PC-3 (cell line): ENCODE measurements at regions not wholly inside any gene's neighbourhood (a gene's known extent, or its start where the extent isn't known, plus 50 kb on each side); places are given as distances from the start of the nearest gene placed in this dataset.

ENCODE experiments used
- ATAC-seq: fragments of 200-7000 bp; cut with Tn5 transposase; 2 replicates; pipeline ENCODE4 v1.9.1; 2020; ENCODE audit warnings: mild to moderate bottlenecking, moderate library complexity
- BruUV-seq: library from RNA; stranded (reverse); fragments of 400-500 nt; replicated peaks from 2 replicates; lab custom pipeline; 2021; lab: Mats Ljungman, UMichigan
- CTCF ChIA-PET: fragments of 300-600 bp; sonication (Branson Sonifier 250); formaldehyde crosslinking; loops from one replicate; lab custom pipeline; 2022; ENCODE audit warnings: antibody characterized with exemption; lab: Charles Lee
- POLR2A ChIA-PET: fragments of 300-600 bp; sonication (Branson Sonifier 250); formaldehyde crosslinking; loops from one replicate; lab custom pipeline; 2022; ENCODE audit warnings: antibody characterized with exemption; ENCODE audit not compliant: unreplicated experiment; lab: Charles Lee
- DNase-seq: peaks from one replicate; pipeline ENCODE4 v3.0.0-alpha.2; 2015
- H2AFZ ChIP-seq: fragments of 300-600 bp; sonication (generic); 2 replicates; pipeline ENCODE4 v1.6.0; 2016; ENCODE audit warnings: antibody characterized with exemption, low read length
- H3F3A ChIP-seq: fragments of 300-600 bp; sonication (generic); one replicate; pipeline ENCODE4 v1.6.0; 2017; ENCODE audit warnings: antibody characterized with exemption, low read length, control low read depth, mild to moderate bottlenecking; ENCODE audit not compliant: unreplicated experiment
- H3K27ac ChIP-seq: fragments of 300-600 bp; sonication (generic); 2 replicates; pipeline ENCODE4 v1.5.1; 2016; ENCODE audit warnings: mild to moderate bottlenecking, low read length
- H3K27me3 ChIP-seq: fragments of 300-600 bp; sonication (generic); 2 replicates; pipeline ENCODE4 v1.6.1; 2016; ENCODE audit warnings: low read length, mixed read lengths
- H3K36me3 ChIP-seq: fragments of 300-600 bp; sonication (generic); 2 replicates; pipeline ENCODE4 v1.6.1; 2016; ENCODE audit warnings: low read depth, mixed run types, low read length, mixed read lengths
- H3K4me1 ChIP-seq: fragments of 300-600 bp; sonication (generic); 2 replicates; pipeline ENCODE4 v1.5.1; 2016; ENCODE audit warnings: low read length; ENCODE audit not compliant: insufficient read depth
- H3K4me2 ChIP-seq: fragments of 300-600 bp; sonication (generic); 2 replicates; pipeline ENCODE4 v1.6.0; 2016; ENCODE audit warnings: low read length
- H3K4me3 ChIP-seq: fragments of 300-600 bp; sonication (generic); 2 replicates; pipeline ENCODE4 v1.5.1; 2016; ENCODE audit warnings: mild to moderate bottlenecking, low read length, mixed read lengths
- H3K79me2 ChIP-seq: fragments of 300-600 bp; sonication (generic); 2 replicates; pipeline ENCODE4 v1.6.1; 2017; ENCODE audit warnings: low read length, mixed read lengths
- H3K9ac ChIP-seq: fragments of 300-600 bp; sonication (generic); 2 replicates; pipeline ENCODE4 v1.6.0; 2016; ENCODE audit warnings: mild to moderate bottlenecking, low read length
- H3K9me2 ChIP-seq: fragments of 300-600 bp; sonication (generic); replicated peaks from 2 replicates; pipeline ENCODE4 v1.6.1; 2016; ENCODE audit warnings: mixed run types, low read length, mixed read lengths
- H3K9me3 ChIP-seq: fragments of 300-600 bp; sonication (generic); 2 replicates; pipeline ENCODE4 v1.6.1; 2016; ENCODE audit warnings: low read length, mixed read lengths
- H4K20me1 ChIP-seq: fragments of 300-600 bp; sonication (generic); 2 replicates; pipeline ENCODE4 v1.6.1; 2016; ENCODE audit warnings: low read length, mixed read lengths
- CTCF ChIP-seq: fragments of 300-600 bp; sonication (generic); conservative IDR thresholded peaks from 2 replicates; pipeline ENCODE4 v1.5.1; 2017; ENCODE audit warnings: antibody characterized with exemption, low read depth, mild to moderate bottlenecking, low read length
- EZH2 ChIP-seq: fragments of 300-600 bp; sonication (generic); IDR thresholded peaks from one replicate; pipeline ENCODE4 v1.6.1; 2017; ENCODE audit warnings: antibody characterized with exemption, mild to moderate bottlenecking, low read length; ENCODE audit not compliant: unreplicated experiment
- EZH2phosphoT487 ChIP-seq: fragments of 300-600 bp; sonication (generic); IDR thresholded peaks from 2 replicates; pipeline ENCODE4 v1.6.1; 2018; ENCODE audit warnings: mild to moderate bottlenecking, antibody characterized with exemption, low read length, borderline replicate concordance
- intact Hi-C: fragments of 100-400 bp; cut with micrococcal nuclease; formaldehyde crosslinking; loops from 2 replicates; pipeline ENCODE4 v1.9.0; 2023

GRCh38 chr6:166774292-166774691, 147.2 kb upstream of the RPS6KA2 start:
- POLR2A ChIA-PET: no interaction called here
- CTCF ChIA-PET: interaction anchor here (0.9 to 1.4 kb wide), 2 partner anchors 214 to 368 kb away, joined by 3 read pairs; no protein-coding TSS in a partner anchor
- H3K4me3 ChIP-seq: no peak overlapping the region
- no peaks in the 10 kb centered on the region for H3K9me2 ChIP-seq
- H4K20me1 ChIP-seq: no peaks in the 10 kb centered on the region
- no peak overlapping the region for H3K27ac ChIP-seq
- no peak overlapping the region for H3K9ac ChIP-seq
- no peaks in the 10 kb centered on the region for H3K4me1 ChIP-seq
- TF ChIP-seq EZH2 (no peak), CTCF (no peak), EZH2phosphoT487 (no peak)
- no peaks in the 10 kb centered on the region for H3K79me2 ChIP-seq
- ATAC-seq: no peak
- intact Hi-C loops: loop anchor here (5.0 kb wide), 1 partner anchor 317 kb away; no protein-coding TSS in a partner anchor
- no peak overlapping the region for H2AFZ ChIP-seq
- no peak for DNase-seq
- H3K36me3 ChIP-seq: no peaks in the 10 kb centered on the region
- no peak overlapping the region for H3K4me2 ChIP-seq
- no peaks in the 10 kb centered on the region for H3K27me3 ChIP-seq
- H3K9me3 ChIP-seq: no peaks in the 10 kb centered on the region
- BruUV-seq: no TSS peak
- no peaks in the 10 kb centered on the region for H3F3A ChIP-seq

DNA sequence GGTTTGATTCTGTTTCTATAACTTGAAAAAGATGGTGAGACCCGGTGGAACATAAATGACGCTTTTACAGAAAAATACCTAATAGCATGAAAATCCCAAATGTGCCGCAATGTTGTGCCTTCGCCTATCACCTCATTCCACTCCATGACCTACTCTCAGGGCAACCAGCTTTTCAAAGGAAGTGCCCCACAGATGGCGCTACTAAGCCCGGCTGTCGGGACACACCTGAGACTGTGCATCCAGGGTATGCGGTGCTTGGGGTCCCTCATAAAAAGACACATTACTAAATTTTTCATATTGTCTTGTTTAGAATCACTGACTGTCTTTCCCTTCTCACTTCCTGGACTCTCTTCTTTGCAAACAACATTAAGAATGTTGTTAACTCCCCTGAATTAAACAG, 145.5 kb upstream of the RPS6KA2 start:
- Histone ChIP-seq H3K4me3 (no peak overlapping the region), H3K4me2 (no peak overlapping the region), H3K79me2 (no peaks in the 10 kb centered on the region), H3K27ac (no peak overlapping the region), H3K9me2 (no peaks in the 10 kb centered on the region), H3F3A (no peaks in the 10 kb centered on the region), H3K9ac (no peak overlapping the region), H3K36me3 (no peaks in the 10 kb centered on the region), H2AFZ (no peak overlapping the region), H3K27me3 (no peaks in the 10 kb centered on the region), H4K20me1 (no peaks in the 10 kb centered on the region), H3K4me1 (no peaks in the 10 kb centered on the region), H3K9me3 (no peaks in the 10 kb centered on the region)
- TF ChIP-seq EZH2: no peak
- peak; percentile 59 for TF ChIP-seq CTCF
- no peak for TF ChIP-seq EZH2phosphoT487
- BruUV-seq: no TSS peak
- peak; percentile 53 for ATAC-seq
- intact Hi-C loops: loop anchor here (5.0 kb wide), 1 partner anchor 315 kb away; no protein-coding TSS in a partner anchor
- POLR2A ChIA-PET: no interaction called here
- DNase-seq: peak; percentile 29
- CTCF ChIA-PET: interaction anchor here (0.6 kb wide), 1 partner anchor 45 kb away, joined by 3 read pairs; no protein-coding TSS in a partner anchor

GRCh38 chr6:166771701-166772100, 144.7 kb upstream of the RPS6KA2 start:
- H3K27me3 ChIP-seq: no peaks in the 10 kb centered on the region
- H4K20me1 ChIP-seq: no peaks in the 10 kb centered on the region
- TF ChIP-seq CTCF (no peak), EZH2phosphoT487 (no peak), EZH2 (no peak)
- H2AFZ ChIP-seq: no peak overlapping the region
- H3K9ac ChIP-seq: no peak overlapping the region
- POLR2A ChIA-PET: interaction anchor here (0.6 kb wide), 1 partner anchor 93 kb away, joined by 4 read pairs; no protein-coding TSS in a partner anchor
- no peaks in the 10 kb centered on the region for H3K36me3 ChIP-seq
- BruUV-seq: no TSS peak
- H3K4me1 ChIP-seq: no peaks in the 10 kb centered on the region
- CTCF ChIA-PET: no interaction called here
- no peaks in the 10 kb centered on the region for H3F3A ChIP-seq
- no peaks in the 10 kb centered on the region for H3K9me3 ChIP-seq
- intact Hi-C loops: loop anchor here (2.0 to 5.0 kb wide), 2 partner anchors 65 to 314 kb away; no protein-coding TSS in a partner anchor
- H3K9me2 ChIP-seq: no peaks in the 10 kb centered on the region
- ATAC-seq: no peak
- no peak overlapping the region for H3K4me3 ChIP-seq
- no peaks in the 10 kb centered on the region for H3K79me2 ChIP-seq
- DNase-seq: no peak
- no peak overlapping the region for H3K4me2 ChIP-seq
- H3K27ac ChIP-seq: no peak overlapping the region
